GM21717 (cell line): ENCODE measurements at regions not wholly inside any gene's neighbourhood (a gene's known extent, or its start where the extent isn't known, plus 50 kb on each side); places are given as distances from the start of the nearest gene placed in this dataset.
"Not testable (repeated sequence)": the region's sequence is repeated elsewhere in the genome, so short reads cannot be mapped to it uniquely, and the experiment has no call there.

ENCODE experiments used
- ATAC-seq: cut with Tn5 transposase; IDR thresholded peaks from one replicate; pipeline ENCODE4 v1.9.1; 2021; ENCODE audit warnings: mild to moderate bottlenecking, moderate library complexity; ENCODE audit not compliant: unreplicated experiment

DNA sequence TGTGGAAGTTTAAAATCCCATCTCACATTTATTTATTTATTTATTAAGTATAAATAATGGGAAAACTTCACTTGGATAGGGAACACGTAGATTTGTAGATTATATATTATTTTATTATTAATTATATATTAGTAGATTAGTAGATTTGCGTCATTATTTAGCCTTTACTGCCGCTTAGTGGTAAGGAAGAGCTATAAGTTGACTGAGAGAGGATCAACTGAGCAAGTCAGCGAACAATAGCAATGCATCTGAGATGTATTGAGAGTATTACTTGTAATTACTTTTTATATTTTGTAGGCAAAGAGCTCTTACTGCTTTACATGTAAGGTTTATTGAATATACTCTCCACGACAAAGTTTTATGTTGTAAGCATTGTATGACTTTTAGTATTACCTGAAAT is 244.5 kb upstream of the ANKRD30A start:
- ATAC-seq, result no peak

DNA sequence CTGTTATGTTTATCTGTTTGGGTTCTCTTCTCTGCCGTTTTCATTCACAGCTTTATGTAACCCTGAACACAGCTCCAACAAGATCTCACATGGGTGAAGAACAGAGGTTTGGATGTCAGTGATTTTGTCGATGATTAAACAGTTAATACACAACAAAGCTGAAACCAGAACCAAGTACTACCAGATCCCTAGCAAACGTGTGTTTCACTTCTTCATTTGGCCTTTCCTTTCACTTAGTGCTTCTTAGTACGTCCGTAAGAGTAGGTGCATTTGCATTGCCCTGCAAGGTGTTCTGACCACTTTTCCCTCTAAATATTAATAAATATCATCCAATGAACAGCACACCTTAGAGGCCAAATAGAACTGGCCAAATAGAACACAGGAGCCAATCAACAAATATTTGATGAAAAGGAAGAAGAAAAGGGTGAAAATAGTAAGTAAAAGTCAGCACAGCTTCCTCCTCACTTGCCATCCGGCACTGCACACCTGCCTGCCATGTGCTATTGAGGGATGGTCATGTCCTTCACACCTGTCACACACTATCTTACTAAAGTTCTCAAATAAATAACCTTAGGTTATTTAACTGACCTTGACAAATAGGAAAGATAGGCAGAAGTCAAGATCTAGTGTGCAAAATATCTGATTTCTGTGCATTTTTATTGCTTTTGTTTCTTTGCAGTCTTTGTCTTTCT is 252.6 kb upstream of the ANKRD30A start:
- ATAC-seq, result peak; percentile 90

DNA sequence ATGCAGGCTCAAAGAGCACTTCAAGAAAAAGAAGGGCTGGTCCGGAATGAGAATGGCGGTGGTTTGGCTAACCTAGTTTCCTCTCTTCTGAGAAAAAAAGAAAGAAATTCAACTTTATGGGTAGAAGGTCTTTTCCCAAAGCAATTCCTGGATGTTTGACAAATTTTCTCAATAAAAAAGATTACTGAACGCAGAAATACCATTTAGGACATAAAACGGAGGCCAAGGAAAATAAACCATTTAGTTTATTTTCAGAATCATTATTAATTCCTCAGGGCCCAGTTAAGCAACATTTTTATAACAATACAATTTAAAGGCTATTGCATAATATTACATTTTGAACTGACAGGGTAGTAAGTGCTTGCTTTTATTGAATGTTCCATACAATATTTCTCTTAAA is 284.6 kb upstream of the ANKRD30A start:
- no peak for ATAC-seq

DNA sequence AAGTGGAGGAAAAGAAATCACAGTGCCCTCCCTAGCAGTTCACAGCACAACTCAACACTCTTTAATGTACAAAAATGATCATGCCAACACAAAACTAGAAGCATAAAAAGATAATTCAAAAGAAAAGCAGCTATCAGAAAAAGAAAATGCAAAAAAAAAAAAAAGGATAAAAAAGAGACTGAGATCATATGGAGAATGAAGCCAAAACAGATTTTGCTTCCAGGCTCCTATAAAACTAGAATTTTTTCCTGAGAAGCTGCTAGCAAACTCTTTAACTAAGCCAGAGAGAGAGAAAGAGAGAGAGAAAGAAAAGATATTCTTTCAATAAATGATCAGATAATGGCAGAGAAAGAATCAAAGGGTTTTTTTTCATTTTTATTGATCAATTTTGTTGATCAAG is 288.0 kb upstream of the ANKRD30A start:
- no peak for ATAC-seq

DNA sequence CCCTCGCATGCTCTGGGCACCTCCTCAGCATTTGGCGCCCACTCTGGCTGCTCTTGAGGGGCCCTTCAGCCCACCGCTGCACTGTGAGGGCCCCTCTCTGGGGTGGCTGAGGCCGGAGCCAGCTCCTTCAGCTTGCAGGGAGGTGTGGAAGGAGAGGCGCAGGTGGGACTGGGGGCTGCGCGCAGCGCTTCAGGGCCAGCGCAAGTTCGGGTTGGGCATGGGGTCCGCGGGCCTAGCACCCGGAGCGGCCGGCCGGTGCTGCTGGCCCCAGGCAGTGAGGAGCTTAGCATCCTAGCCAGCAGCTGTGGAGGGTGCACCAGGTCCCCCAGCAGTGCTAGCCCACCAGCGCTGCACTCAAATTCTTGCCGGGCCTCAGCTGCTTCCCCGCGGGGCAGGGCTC is 305.6 kb upstream of the ANKRD30A start:
- ATAC-seq, result no peak

DNA sequence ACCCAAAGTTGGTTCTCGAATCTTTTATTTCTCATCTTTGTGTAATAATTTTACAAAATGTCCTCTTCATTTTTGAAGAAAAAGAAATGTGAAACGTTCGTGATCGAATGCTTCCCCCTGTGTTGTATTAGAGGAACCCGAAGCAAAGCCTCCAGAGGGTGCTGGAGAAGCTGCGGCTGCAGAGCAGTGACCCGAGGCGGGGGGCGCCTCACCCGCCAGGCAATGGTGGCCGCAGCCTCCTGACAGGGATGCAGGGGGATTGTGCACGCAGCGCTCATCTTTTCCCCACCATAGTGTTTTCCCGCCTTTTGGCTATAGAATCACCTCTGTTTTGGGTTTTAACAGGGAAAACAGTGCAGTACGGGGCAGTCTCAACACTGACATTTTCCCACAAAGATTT is 307.5 kb upstream of the ANKRD30A start:
- no peak for ATAC-seq

DNA sequence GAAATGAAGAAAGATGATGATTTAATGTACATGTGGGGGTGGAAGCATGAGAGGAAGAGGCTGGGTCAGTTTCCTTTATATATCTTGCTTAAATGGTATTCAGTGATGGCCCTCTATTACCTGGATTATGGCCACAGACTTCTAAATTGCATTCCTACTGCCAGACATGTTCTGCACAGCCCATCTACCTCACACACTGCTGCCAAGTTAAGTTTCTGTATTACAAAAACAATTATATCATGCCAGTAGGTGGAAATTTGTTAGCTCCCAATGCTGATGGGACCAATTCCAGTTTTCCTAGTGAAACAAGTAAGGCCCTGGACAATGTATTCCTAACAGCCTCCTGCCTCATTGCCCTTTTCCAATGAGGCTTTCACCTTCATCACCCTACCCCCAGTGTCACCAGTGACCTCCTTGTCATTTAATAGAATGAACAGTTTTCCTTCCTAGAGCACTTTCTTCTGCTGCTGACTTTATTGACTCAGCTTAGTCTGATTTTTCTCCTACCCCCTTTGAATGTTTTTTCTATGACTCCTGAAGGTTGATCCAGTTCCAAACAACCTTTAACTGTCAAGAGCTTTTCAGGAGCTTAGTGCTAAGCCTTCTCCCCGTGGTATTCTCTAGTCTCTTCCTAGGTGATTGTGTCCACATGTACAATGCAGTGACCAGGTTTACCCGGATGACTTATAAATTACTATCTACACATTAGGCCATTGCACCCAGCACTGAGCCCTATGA is 316.6 kb upstream of the ANKRD30A start:
- ATAC-seq, result no peak

DNA sequence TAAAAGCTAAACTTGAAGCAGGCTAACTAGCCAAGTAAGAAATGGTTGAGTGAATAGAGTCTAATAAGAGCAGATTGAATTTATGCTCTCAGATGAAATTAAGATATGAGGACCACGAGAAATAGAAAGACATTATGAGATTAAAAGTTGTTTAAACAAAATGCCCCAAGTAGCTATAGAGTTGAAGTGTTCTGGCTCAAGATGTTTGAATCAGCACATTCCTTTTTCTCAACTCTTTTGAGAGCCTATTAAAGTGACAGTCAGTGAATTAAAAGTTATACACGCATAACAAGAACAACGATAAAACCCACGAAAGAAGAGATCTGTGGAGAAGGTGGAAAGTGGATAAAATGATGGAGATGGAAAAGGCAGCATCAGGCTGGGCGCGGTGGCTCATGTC is 322.2 kb upstream of the ANKRD30A start:
- no peak for ATAC-seq

DNA sequence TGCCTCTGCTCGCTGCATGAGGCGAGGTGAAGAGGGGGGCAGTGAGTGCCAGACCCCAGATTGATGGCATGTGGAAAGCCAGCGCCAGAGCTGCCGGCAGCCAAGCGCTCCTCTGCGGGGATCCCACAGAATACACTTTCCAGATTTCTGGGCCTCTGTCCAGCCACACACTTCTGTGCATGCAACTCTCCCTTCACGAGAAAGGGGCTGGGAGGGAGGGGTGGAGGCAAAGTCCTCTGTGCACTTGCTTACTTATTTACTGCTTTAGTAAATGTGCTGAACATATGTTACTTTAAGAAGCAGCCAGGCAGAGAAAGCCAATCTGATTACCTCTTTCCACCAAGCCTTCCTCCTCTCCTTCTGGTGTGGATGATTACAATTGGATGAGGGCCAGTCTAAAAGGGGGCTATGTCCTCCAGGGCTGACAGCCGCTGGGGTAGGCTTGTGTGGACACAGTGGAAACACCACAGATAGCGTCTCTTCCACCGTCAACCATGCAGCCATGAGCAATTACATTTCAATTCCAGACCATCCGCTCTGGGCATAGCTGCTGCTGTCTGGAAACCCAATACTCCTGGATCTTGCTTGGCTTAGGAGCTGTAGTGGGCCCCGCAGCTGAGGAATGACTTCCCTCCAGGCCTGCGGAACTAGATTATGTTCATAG is 322.8 kb upstream of the ANKRD30A start:
- ATAC-seq, result no peak

DNA sequence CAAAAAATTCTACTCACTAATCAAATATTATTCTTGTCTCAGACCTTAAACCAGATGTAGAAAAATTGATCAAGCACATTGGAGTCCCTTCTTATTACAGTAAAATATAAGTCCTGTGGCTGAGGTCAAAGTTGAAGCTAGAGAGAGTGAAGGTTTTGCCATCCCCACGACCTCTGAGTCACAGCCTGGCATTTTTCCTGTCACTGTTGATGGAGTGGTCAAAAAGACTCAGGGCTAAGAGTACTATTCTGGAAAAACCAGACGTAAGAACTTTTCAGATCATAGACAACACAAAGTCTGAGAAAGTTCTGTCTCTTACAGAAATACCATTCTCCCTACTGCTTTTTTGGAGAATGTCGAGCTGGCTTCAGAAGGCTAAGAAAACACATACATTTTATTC is 323.7 kb upstream of the ANKRD30A start:
- no peak for ATAC-seq

DNA sequence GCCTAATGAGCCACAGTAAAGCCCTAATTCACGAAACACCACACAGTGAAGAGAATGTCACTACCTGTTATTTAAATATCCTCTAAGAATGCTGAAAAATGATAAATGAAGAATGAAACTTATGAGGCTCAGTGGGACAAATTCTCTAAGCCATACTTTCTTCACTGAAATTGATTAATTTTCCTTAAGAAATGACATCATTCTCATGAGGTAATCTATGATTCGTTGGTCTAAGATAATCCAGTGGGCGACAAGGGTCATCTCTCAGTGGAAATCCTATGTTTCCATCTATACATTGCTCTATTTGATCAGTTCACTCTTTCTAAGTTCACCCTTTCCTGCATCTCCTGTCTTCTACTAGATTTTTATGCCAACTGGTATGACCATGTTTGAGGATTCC is 330.4 kb upstream of the ANKRD30A start:
- ATAC-seq, result no peak

DNA sequence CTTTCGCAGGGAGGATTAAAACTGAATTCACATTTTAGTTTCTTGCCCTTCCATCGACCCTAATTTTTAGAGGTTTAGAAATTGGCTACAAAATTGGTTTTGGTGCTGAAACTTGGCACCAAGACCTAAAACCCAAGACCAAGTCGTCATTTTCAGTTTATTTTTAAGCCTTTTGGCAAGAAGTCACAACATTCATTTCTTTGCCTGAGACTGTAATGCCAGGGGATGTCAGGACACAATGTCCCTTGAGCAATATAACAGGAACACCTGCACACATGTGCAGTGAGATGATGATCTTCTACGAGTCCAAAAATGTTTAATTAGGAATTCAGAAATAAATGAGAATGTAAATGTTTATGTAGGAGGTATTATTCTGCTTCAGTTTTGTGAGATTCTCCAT is 335.4 kb upstream of the ANKRD30A start:
- ATAC-seq, result no peak

DNA sequence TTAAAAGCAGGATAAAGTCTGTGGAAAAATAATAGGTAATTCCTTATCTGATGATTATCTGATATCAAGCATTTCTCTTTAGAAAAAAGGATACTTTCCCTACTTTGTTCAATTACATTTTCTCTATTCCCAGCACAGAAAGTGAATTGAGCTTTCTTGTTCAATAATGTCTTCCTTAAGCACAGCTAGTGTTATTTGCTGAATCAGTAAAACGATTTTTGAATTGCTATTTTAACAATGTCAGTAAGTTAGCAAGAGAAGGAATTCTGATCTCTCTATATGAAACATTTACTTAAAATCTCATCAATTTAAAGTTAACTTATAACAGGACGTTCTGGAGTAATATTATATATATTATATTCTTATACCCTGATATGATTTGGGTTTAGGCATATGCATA is 337.2 kb upstream of the ANKRD30A start:
- ATAC-seq, result no peak

DNA sequence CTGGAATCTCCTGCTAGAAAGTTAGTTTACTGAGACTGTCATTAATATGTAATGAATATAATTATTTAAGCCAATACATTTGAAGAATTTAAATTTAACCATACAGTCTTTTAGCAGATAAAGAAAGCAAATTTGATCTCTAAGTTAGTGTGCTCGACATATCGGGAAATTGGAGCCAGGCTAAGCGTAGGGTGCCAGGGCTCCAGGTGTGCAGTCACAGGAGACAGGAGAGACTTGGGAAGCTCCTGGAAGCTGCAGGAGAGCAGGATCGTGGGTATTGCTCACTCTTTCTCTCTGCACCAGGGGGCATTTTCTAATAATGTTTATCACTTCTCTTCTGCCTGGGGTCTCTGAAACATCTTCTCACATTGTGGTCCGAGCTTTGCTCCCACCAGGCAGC is 342.0 kb upstream of the ANKRD30A start:
- ATAC-seq, result no peak

DNA sequence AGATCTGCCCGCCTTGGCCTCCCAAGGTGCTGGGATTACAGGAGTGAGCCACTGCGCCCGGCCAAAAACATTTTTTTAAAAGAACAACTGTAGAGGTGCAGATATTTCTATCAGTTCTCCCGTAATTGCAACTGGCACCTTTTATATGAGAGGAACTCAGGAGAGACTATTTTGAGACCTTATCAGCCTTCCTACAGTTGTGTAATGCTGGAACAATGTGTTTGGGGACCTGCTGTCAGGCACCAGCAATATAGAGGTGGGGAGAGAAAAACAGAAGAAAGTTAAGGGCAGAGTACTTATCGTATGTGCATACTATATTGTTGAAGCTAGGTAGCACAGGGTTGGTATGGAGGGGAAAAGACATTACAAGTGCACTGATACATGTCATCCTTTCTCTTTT is 343.8 kb upstream of the ANKRD30A start:
- no peak for ATAC-seq

DNA sequence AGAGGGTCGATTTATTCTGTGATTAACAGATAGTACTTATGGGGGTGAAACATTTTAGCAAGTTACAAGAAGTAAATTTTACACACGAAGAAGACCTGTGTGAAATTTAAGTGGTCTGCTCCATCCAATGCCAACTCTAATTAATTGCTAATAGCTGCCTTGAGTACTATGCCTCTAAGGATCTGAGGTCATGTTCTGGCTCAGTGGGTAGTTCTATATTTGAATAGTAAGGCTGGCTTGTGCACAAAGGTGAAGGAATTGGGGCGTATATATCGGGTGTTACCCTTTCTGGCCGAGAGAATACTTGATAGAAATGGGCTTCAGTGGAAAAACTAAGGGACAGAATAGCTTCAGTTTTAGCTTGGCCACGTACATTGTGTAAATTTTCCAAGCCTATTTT is 345.2 kb upstream of the ANKRD30A start:
- ATAC-seq, result no peak

DNA sequence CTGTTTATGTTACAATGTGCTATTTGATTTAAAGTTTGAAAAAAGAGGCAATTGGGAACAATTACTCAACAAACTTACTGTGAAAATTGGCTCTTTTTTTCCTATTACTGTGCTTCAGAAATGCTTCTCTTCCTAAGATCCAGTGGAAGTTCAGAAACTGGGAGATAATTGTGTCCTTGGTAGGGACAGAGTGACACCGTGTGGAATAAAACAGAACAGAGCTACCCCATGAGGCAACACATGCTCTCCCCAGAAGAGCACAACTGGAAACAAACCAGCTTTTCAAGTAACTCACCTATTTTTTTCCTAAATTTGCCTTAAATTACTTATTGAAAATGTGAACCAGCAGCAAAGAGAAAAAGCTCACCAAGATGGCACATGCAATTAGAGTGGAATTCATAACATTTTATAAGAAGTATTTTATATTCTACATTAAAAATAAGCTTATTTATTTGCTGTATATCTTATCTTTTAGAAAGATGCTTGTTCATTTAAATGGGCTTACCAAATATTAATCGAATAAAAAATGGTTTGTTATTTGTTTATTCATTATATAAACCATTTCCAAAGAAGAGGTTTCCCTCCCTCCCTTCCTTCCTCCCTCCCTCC is 346.1 kb upstream of the ANKRD30A start:
- no peak for ATAC-seq

DNA sequence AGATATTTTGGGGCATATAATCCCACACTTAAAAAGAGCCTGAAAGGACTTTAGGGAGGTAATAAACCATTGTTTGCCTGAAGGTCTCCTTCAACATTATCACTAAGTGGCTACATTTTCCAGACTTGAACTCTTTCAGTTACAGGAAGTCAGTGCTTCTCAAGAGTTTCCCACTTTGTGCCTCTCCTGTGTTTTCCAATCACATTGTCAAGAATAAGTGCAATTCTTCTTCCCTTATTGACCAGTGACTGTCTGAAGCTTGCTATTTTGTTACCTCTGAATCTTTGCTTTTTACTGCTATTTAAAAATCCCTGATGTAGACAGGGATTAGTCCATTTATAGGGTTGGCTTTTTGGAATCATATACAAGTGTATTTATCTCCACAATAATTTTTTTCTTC is 346.7 kb upstream of the ANKRD30A start:
- no peak for ATAC-seq

DNA sequence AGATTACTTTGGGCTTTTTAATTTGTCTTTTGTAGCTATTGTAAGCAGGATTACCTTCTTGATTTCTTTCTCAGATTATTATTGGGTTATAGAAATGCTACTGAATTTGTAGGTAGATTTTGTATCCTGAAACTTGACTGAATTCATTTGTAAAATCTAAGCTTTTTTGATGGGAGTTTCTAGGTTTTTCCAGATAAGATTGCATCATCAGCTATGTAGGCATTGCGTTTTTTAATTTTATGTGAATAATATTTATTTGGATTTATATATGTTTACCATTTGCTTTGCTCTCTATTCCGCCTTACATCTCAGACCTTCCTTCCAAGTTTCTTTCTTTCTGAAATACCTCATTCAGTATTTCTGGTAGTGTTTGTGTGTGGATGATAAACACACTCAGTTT is 351.7 kb upstream of the ANKRD30A start:
- no peak for ATAC-seq

DNA sequence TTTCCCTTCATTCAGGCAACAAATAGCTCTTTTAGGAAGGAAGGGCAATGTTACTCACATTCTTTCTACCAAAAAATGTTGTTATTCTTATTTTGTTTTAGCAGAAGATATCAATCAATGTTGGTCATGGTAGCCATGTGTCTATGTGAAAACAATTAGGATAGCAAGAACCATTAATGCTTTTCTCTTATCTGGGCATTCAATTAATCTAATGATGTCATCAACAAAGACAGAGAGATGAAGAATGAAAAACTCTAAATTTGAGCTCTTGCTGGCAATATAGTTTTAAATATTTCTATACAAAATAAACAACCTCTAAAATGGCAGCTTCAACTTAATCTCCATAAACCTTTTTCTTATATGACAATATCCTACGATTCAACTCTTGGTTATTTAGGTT is 353.7 kb upstream of the ANKRD30A start:
- ATAC-seq, result no peak

DNA sequence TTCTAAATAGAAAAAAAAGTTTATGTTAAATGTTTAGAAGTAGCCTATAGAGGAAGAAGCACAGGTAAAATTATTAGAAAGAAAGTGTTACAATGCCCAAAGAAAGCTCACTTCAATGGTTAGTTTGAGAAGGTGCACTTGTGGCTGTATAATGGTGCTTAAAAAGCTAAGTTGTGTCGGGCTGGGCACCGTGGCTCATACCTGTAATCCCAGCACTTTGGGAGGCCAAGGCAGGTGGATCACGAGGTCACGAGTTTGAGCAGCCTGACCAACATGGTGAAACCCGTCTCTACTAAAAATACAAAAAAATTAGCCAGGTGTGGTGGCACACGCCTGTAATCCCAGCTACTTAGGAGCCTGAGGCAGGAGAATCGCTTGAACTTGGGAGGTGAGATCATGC is 355.7 kb upstream of the ANKRD30A start:
- ATAC-seq, result not testable (repeated sequence)

DNA sequence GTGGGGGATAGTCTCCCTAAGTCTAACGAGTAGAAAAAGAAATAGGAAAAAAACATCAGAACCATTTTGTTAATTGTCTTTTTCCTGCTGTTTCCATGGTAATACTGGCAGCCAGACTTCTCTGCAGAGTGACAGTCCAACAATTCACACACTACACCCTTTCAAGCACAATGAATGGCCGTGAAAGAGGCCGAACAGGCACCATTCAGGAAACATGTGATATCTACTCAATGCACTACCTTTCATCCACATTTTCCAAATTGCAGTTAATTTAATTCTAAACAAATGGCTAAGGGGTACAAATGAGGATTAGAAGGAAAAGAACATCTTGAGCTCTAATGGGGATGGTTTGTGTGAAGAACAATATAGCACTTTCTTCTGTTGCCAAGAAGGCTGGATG is 358.5 kb upstream of the ANKRD30A start:
- no peak for ATAC-seq
